Trophoblast cell (in vitro differentiated cells and primary cell): ENCODE measurements at regions not wholly inside any gene's neighbourhood (a gene's known extent, or its start where the extent isn't known, plus 50 kb on each side); places are given as distances from the start of the nearest gene placed in this dataset.

Experiments
- DNase-seq, 2 donors: peaks; one replicate each; pipeline ENCODE4 v3.0.0-alpha.2; 2016
- H2AFZ ChIP-seq: 2 replicates; pipeline ENCODE4 v1.6.1; 2013; ENCODE audit warnings: low read length, moderate library complexity, mild to moderate bottlenecking; ENCODE audit not compliant: insufficient read depth, poor library complexity
- H2AK5ac ChIP-seq: 2 replicates; pipeline ENCODE4 v1.6.1; 2013; ENCODE audit warnings: mild to moderate bottlenecking, low read length
- H2BK120ac ChIP-seq: 2 replicates; pipeline ENCODE4 v1.6.1; 2013; ENCODE audit warnings: low read length, mild to moderate bottlenecking, moderate library complexity; ENCODE audit not compliant: insufficient read depth, poor library complexity
- H2BK12ac ChIP-seq: 2 replicates; pipeline ENCODE4 v1.6.1; 2013; ENCODE audit warnings: mild to moderate bottlenecking, low read length, moderate library complexity
- H2BK5ac ChIP-seq: 2 replicates; pipeline ENCODE4 v1.6.1; 2013; ENCODE audit warnings: low read length, low read depth, moderate library complexity, mild to moderate bottlenecking; ENCODE audit not compliant: poor library complexity
- H3K14ac ChIP-seq: 2 replicates; pipeline ENCODE4 v1.6.1; 2013; ENCODE audit warnings: mild to moderate bottlenecking, low read length
- H3K18ac ChIP-seq: 2 replicates; pipeline ENCODE4 v1.6.1; 2013; ENCODE audit warnings: mild to moderate bottlenecking, low read length
- H3K23ac ChIP-seq: 2 replicates; pipeline ENCODE4 v1.6.1; 2013; ENCODE audit warnings: low read length
- H3K27ac ChIP-seq: 2 replicates; pipeline ENCODE4 v1.5.1; 2013; ENCODE audit warnings: low read depth, mild to moderate bottlenecking, inconsistent platforms, low read length, moderate library complexity
- H3K27me3 ChIP-seq: 2 replicates; pipeline ENCODE4 v1.6.1; 2013; ENCODE audit warnings: inconsistent platforms, mild to moderate bottlenecking, low read length, moderate library complexity; ENCODE audit not compliant: insufficient read depth
- H3K36me3 ChIP-seq, 2 experiments: 1 replicate in 1 of 2; 2 replicates in 1 of 2; pipeline ENCODE4 v1.6.1; 2013; ENCODE audit warnings: low read length in 2 of 2, mild to moderate bottlenecking in 2 of 2, moderate library complexity in 1 of 2; ENCODE audit not compliant: insufficient read depth in 2 of 2, control insufficient read depth in 1 of 2
- H3K4ac ChIP-seq: 2 replicates; pipeline ENCODE4 v1.6.1; 2013; ENCODE audit warnings: low read depth, mild to moderate bottlenecking, low read length, moderate library complexity
- H3K4me1 ChIP-seq, 2 experiments: 1 replicate in 1 of 2; 2 replicates in 1 of 2; pipeline ENCODE4 v1.6.1; 2013; ENCODE audit warnings: low read length in 2 of 2, mild to moderate bottlenecking in 2 of 2, moderate library complexity in 1 of 2; ENCODE audit not compliant: insufficient read depth in 2 of 2, control insufficient read depth in 1 of 2
- H3K4me2 ChIP-seq: 2 replicates; pipeline ENCODE4 v1.6.1; 2013; ENCODE audit warnings: inconsistent platforms, mild to moderate bottlenecking, low read length, moderate library complexity
- H3K4me3 ChIP-seq: 2 replicates; pipeline ENCODE4 v1.5.1; 2013; ENCODE audit warnings: mild to moderate bottlenecking, low read depth, low read length, inconsistent platforms
- H3K79me1 ChIP-seq: one replicate; pipeline ENCODE4 v1.6.1; 2013; ENCODE audit warnings: low read length
- H3K79me2 ChIP-seq: 2 replicates; pipeline ENCODE4 v1.6.1; 2013; ENCODE audit warnings: low read length, mild to moderate bottlenecking; ENCODE audit not compliant: control insufficient read depth, insufficient read depth, poor library complexity
- H3K9ac ChIP-seq: 2 replicates; pipeline ENCODE4 v1.6.1; 2013; ENCODE audit warnings: mild to moderate bottlenecking, low read length
- H3K9me3 ChIP-seq: 2 replicates; pipeline ENCODE4 v1.6.1; 2013; ENCODE audit warnings: low read depth, mild to moderate bottlenecking, control low read depth, inconsistent platforms, low read length; ENCODE audit not compliant: insufficient read depth
- H4K12ac ChIP-seq: 2 replicates; pipeline ENCODE4 v1.6.1; 2013; ENCODE audit warnings: low read depth, mild to moderate bottlenecking, low read length, moderate library complexity
- H4K8ac ChIP-seq: 2 replicates; pipeline ENCODE4 v1.6.1; 2013; ENCODE audit warnings: low read depth, mild to moderate bottlenecking, low read length, moderate library complexity
- H4K91ac ChIP-seq: one replicate; pipeline ENCODE4 v1.6.1; 2013; ENCODE audit warnings: low read depth, mild to moderate bottlenecking, low read length, moderate library complexity
- WGBS: extraction: QIAGEN DNeasy Blood & Tissue Kit; methylation state at CpG from one replicate; pipeline ENCODE4 v1.1.7; 2013; ENCODE audit warnings: missing lambda C conversion rate; ENCODE audit not compliant: insufficient read length, insufficient coverage; ENCODE audit errors: extremely low coverage; 5-methylcytosine and 5-hydroxymethylcytosine counted together

DNA sequence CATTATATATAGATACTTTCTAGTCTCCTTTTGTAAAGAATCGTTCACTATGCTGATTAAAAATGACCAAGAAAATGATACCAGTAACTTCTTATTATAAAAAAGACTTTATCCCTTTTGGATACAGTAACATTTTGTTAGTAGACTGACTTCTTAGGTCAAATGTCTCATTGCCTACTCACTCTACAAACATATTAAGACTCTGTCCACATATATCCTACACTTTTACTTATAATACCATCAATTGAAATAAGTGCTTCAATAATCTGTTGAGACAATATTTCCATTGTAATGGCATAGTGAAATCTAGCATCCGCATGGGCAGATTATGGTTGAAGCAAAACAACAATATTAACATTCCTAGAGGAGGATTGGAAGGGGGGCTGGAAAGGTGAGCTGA is 180.6 kb downstream of the ARL4A start:
- Histone ChIP-seq H3K36me3 (no peaks in the 10 kb centered on the region), H4K12ac (no peak overlapping the region)
- WGBS = no CpG with 5 or more reads among the region's 2 CpGs

DNA sequence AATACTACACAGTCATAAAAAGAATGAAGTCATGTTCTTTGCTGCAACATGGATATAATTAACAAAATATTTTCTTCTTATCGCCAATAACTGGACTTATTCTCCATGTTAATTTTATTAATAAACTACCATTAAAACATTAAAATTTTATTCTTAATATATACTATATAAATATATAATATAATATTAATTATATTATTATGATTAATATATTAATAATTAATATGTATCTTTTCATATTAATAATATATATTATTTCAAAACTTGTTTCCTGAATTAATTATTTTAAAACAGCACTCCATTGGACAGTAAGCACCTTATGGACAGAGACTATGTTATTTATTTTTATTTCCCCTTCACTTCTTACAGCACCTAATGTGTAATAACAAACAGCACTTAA is 182.8 kb downstream of the ARL4A start:
- no peak overlapping the region for H3K18ac ChIP-seq
- H3K14ac ChIP-seq = no peak overlapping the region
- no peaks in the 10 kb centered on the region for H3K79me1 ChIP-seq
- no peak overlapping the region for H2BK5ac ChIP-seq
- H2AFZ ChIP-seq = no peak overlapping the region
- no CpG with 5 or more reads among the region's 1 CpG for WGBS
- DNase-seq = no peak
- peaks cover 0 to 2% of the 10 kb centered on the region in 2 experiments for H3K4me1 ChIP-seq
- no peaks in the 10 kb centered on the region for H3K79me2 ChIP-seq
- H3K27me3 ChIP-seq = no peaks in the 10 kb centered on the region
- H3K9ac ChIP-seq = no peak overlapping the region
- H4K91ac ChIP-seq = no peak overlapping the region
- no peak overlapping the region for H3K27ac ChIP-seq
- H3K9me3 ChIP-seq = no peaks in the 10 kb centered on the region
- H2BK12ac ChIP-seq = no peak overlapping the region
- no peak overlapping the region for H2BK120ac ChIP-seq
- H2AK5ac ChIP-seq = no peak overlapping the region
- H3K4me3 ChIP-seq = no peak overlapping the region
- no peak overlapping the region for H4K8ac ChIP-seq
- H3K23ac ChIP-seq = no peak overlapping the region
- no peak overlapping the region for H4K12ac ChIP-seq
- no peak overlapping the region for H3K4ac ChIP-seq
- H3K36me3 ChIP-seq = no peaks in the 10 kb centered on the region
- no peak overlapping the region for H3K4me2 ChIP-seq

More for the DNA sequence above, 180.6 kb downstream of the ARL4A start:
- Histone ChIP-seq H3K27me3 (no peaks in the 10 kb centered on the region), H3K14ac (no peak overlapping the region), H3K4me3 (no peak overlapping the region), H2BK120ac (no peak overlapping the region), H3K27ac (no peak overlapping the region), H2BK12ac (no peak overlapping the region), H3K9me3 (no peaks in the 10 kb centered on the region), H3K23ac (no peak overlapping the region), H2AFZ (no peak overlapping the region), H2AK5ac (no peak overlapping the region), H3K79me2 (no peaks in the 10 kb centered on the region), H4K8ac (no peak overlapping the region), H4K91ac (no peak overlapping the region), H2BK5ac (no peak overlapping the region), H3K79me1 (no peaks in the 10 kb centered on the region), H3K9ac (no peak overlapping the region), H3K18ac (no peak overlapping the region), H3K4me2 (no peak overlapping the region), H3K4ac (no peak overlapping the region), H3K4me1 (peaks cover 0 to 2% of the 10 kb centered on the region in 2 experiments)
- DNase-seq = no peak

DNA sequence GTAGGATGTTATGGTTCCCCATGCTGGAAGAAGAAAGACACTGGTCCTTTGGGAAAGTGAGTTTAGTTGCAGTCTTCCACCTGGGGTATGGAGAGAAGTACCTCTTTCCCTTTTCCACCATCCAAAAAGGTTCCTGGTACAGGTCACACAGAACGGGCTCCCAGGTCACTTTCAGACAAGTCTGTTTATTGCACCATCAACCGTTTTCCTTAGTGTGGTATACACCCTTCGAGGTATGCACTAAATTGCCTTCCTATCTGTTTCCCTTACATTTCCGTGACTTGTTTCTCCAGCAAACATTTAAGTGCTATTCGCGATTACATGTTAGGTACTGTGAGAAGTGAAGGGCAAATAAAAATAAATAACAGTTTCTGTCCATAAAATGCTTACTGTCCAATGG is 185.1 kb downstream of the ARL4A start:
- no CpG with 5 or more reads among the region's 6 CpGs for WGBS
- H3K79me1 ChIP-seq = no peaks in the 10 kb centered on the region
- no peak overlapping the region for H3K9ac ChIP-seq
- H3K4me2 ChIP-seq = no peak overlapping the region
- H3K27ac ChIP-seq = no peak overlapping the region
- no peak overlapping the region for H2BK12ac ChIP-seq
- no peak overlapping the region for H3K18ac ChIP-seq
- no peak overlapping the region for H2BK5ac ChIP-seq
- no peak overlapping the region for H4K91ac ChIP-seq
- H2AFZ ChIP-seq = no peak overlapping the region
- H3K4me3 ChIP-seq = no peak overlapping the region
- no peaks in the 10 kb centered on the region for H3K79me2 ChIP-seq
- H3K9me3 ChIP-seq = no peaks in the 10 kb centered on the region
- H3K4me1 ChIP-seq = no peaks in the 10 kb centered on the region
- H2AK5ac ChIP-seq = no peak overlapping the region
- H3K14ac ChIP-seq = no peak overlapping the region
- H3K27me3 ChIP-seq = no peaks in the 10 kb centered on the region
- H3K23ac ChIP-seq = no peak overlapping the region
- no peak for DNase-seq
- no peak overlapping the region for H2BK120ac ChIP-seq
- no peak overlapping the region for H4K8ac ChIP-seq
- no peaks in the 10 kb centered on the region for H3K36me3 ChIP-seq
- H3K4ac ChIP-seq = no peak overlapping the region
- H4K12ac ChIP-seq = no peak overlapping the region

DNA sequence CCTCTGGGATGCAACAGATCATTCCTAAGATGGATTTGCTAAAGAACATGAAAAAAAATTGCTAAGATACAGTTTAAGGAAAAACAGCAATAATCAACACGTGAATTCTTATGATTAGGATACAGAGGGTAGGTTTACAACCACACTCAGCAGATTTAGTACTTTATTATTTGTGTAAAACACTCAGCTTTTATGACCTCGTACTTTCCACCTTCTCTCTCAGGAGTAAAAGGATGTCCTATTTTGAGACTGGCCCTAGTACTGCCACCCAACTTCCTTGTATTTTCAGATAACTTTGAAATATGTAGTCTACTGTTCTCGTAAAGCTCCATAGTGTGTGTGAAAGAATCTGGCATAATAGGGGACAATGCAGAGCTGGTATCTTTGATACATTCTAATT is 186.1 kb downstream of the ARL4A start:
- no peak overlapping the region for H4K91ac ChIP-seq
- H4K8ac ChIP-seq = no peak overlapping the region
- no peak overlapping the region for H3K14ac ChIP-seq
- H3K9ac ChIP-seq = no peak overlapping the region
- H3K4me3 ChIP-seq = no peak overlapping the region
- no CpG with 5 or more reads among the region's 3 CpGs for WGBS
- no peaks in the 10 kb centered on the region for H3K36me3 ChIP-seq
- no peak overlapping the region for H3K23ac ChIP-seq
- H3K79me1 ChIP-seq = no peaks in the 10 kb centered on the region
- no peak overlapping the region for H3K4ac ChIP-seq
- H2AK5ac ChIP-seq = no peak overlapping the region
- no peak overlapping the region for H2BK120ac ChIP-seq
- no peak overlapping the region for H3K18ac ChIP-seq
- no peak overlapping the region for H3K4me2 ChIP-seq
- no peak overlapping the region for H4K12ac ChIP-seq
- H2BK12ac ChIP-seq = no peak overlapping the region
- H3K27me3 ChIP-seq = no peaks in the 10 kb centered on the region
- no peak overlapping the region for H2BK5ac ChIP-seq
- no peaks in the 10 kb centered on the region for H3K9me3 ChIP-seq
- H3K27ac ChIP-seq = no peak overlapping the region
- no peaks in the 10 kb centered on the region for H3K79me2 ChIP-seq
- H3K4me1 ChIP-seq = no peaks in the 10 kb centered on the region
- DNase-seq = no peak
- no peak overlapping the region for H2AFZ ChIP-seq
